ENCODE measurements at regions not wholly inside any gene's neighbourhood (a gene's known extent, or its start where the extent isn't known, plus 50 kb on each side); places are given as distances from the start of the nearest gene placed in this dataset.

- no peak for TF ChIP-seq POLR2A (IDR thresholded peaks at IDR 0.05)
- no peak for TF ChIP-seq POLR2AphosphoS5 (IDR thresholded peaks at IDR 0.05)
- TF ChIP-seq CTCF (IDR thresholded peaks at IDR 0.05), result no peak
- no peak for TF ChIP-seq EP300 (IDR thresholded peaks at IDR 0.05)
These were observed 133.4 kb downstream of the JCAD start for GRCh38 chr10:29925771-29926692.
